SK-N-MC (cell line): ENCODE measurements at regions not wholly inside any gene's neighbourhood (a gene's known extent, or its start where the extent isn't known, plus 50 kb on each side); places are given as distances from the start of the nearest gene placed in this dataset.

Experiments used
- DNase-seq: peaks from one replicate; pipeline ENCODE4 v3.0.0-alpha.2; 2011; ENCODE audit warnings: low read depth, low spot score
- H3K27ac ChIP-seq: fragments of 200-600 bp; sonication (generic); 2 replicates; pipeline ENCODE4 v1.5.1; 2016; ENCODE audit warnings: mixed run types
- H3K36me3 ChIP-seq: fragments of 200-600 bp; sonication (generic); 2 replicates; pipeline ENCODE4 v1.6.1; 2017; ENCODE audit warnings: antibody characterized with exemption, low read length, mixed read lengths; ENCODE audit not compliant: insufficient read depth
- H3K4me3 ChIP-seq: fragments of 200-600 bp; sonication (generic); 2 replicates; pipeline ENCODE4 v1.5.1; 2016
- H3K9ac ChIP-seq: fragments of 200-600 bp; sonication (generic); 2 replicates; pipeline ENCODE4 v1.8.0; 2017; ENCODE audit warnings: mixed run types, mixed read lengths; ENCODE audit not compliant: insufficient read length
- H3K9me3 ChIP-seq: fragments of 200-600 bp; sonication (generic); 2 replicates; pipeline ENCODE4 v1.6.1; 2017; ENCODE audit warnings: low read depth, mild to moderate bottlenecking, antibody characterized with exemption, low read length, moderate library complexity, mixed read lengths
- EZH2 ChIP-seq: fragments of 200-600 bp; sonication (generic); IDR thresholded peaks from one replicate; pipeline ENCODE4 v1.6.1; 2017; ENCODE audit warnings: antibody characterized with exemption
- FOXP2 ChIP-seq: optimal IDR thresholded peaks from 2 replicates; pipeline ENCODE3; 2011; ENCODE audit warnings: mild to moderate bottlenecking, moderate library complexity; ENCODE audit not compliant: insufficient read depth; ENCODE audit errors: extremely low read length, control extremely low read depth
- POLR2AphosphoS5 ChIP-seq: IDR thresholded peaks from 2 replicates; pipeline ENCODE4 v1.6.1; 2012; ENCODE audit warnings: mild to moderate bottlenecking, low read depth, low read length, borderline replicate concordance

DNA sequence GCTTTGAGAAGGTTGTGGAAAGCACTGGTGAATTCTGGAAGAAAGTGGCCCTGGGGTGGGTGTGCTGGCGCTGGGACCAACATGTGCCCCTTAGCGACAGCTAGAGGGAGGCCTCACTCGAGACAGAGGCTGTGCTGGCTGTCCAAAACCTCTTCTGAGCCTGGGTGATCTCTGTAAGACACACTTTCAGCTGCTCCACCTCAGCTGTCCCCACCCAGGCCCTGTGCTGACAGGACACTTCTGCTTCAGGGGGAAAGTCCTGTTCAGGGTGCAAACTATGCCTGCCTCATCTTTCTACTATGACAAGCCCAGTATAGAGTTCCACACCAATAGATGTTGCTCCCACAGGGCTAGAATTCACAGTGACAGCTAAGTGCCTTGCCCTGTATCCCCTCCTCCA lies 426.4 kb downstream of the MED10 start:
- Histone ChIP-seq H3K9me3 (no peaks in the 10 kb centered on the region), H3K27ac (no peak overlapping the region), H3K4me3 (no peak overlapping the region), H3K36me3 (no peaks in the 10 kb centered on the region), H3K9ac (no peak overlapping the region)
- TF ChIP-seq EZH2 (no peak), FOXP2 (no peak), POLR2AphosphoS5 (no peak)
- DNase-seq, result no peak

- no peak for DNase-seq
- TF ChIP-seq EZH2 (no peak), FOXP2 (no peak), POLR2AphosphoS5 (no peak)
- H3K36me3 ChIP-seq, result no peaks in the 10 kb centered on the region
- H3K4me3 ChIP-seq, result no peak overlapping the region
- no peak overlapping the region for H3K9ac ChIP-seq
- no peaks in the 10 kb centered on the region for H3K9me3 ChIP-seq
- no peak overlapping the region for H3K27ac ChIP-seq
Observed at GRCh38 chr5:5950658-5951057, 427.7 kb downstream of the MED10 start.

DNA sequence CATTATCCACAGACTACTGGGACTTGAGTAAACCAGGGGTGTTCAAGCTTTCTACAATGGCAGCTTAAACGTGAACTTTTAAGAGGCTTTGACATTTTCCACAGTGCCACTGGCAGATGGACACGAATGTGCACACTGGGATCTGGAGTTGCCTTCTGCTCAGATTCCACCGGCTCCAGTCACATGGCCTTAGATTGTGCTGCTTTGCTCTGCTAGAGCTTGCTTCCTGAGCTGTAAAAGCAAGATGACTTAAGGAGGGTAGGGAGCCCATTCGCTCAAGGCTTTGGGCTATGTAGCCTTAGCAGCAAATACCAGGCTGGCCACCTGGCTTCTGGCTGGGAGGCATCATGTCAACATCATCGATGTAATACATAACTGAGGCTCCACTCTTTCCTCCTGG lies 436.9 kb downstream of the MED10 start:
- H3K9me3 ChIP-seq, result no peaks in the 10 kb centered on the region
- no peak for TF ChIP-seq FOXP2
- TF ChIP-seq EZH2, result no peak
- no peak for TF ChIP-seq POLR2AphosphoS5
- H3K4me3 ChIP-seq, result no peak overlapping the region
- no peak overlapping the region for H3K27ac ChIP-seq
- no peak overlapping the region for H3K9ac ChIP-seq
- H3K36me3 ChIP-seq, result no peaks in the 10 kb centered on the region
- no peak for DNase-seq

- Histone ChIP-seq H3K9me3 (no peaks in the 10 kb centered on the region), H3K9ac (no peak overlapping the region), H3K4me3 (no peak overlapping the region), H3K27ac (no peak overlapping the region), H3K36me3 (no peaks in the 10 kb centered on the region)
- DNase-seq, result no peak
- TF ChIP-seq FOXP2, result no peak
- no peak for TF ChIP-seq EZH2
- TF ChIP-seq POLR2AphosphoS5, result no peak
Observed at GRCh38 chr5:5939759-5940370, 438.5 kb downstream of the MED10 start.

GRCh38 chr5:5933651-5934050 lies 444.7 kb downstream of the MED10 start:
- TF ChIP-seq FOXP2 (no peak), POLR2AphosphoS5 (no peak), EZH2 (no peak)
- Histone ChIP-seq H3K27ac (no peak overlapping the region), H3K9me3 (no peaks in the 10 kb centered on the region), H3K4me3 (no peak overlapping the region), H3K36me3 (no peaks in the 10 kb centered on the region), H3K9ac (no peak overlapping the region)
- no peak for DNase-seq

DNA sequence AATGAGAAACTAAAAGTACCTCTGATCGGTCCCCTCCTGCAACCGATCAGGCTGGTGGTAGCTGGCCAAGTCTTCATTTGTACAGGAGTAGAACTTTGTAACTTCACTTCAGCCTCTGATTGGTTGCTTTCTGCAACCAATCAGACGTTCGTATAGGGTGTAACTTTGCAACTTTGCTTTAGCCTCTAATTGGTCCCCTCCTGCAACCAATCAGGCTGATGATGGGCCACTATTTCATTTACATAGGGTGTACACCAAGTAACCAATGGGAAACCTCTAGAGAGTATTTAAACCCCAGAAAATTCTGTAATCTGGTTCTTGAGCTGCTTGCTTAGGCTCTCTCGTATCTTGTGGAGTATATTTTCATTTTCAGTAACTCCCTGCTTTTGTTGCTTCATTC lies 445.5 kb downstream of the MED10 start:
- H3K36me3 ChIP-seq, result no peaks in the 10 kb centered on the region
- H3K9ac ChIP-seq, result no peak overlapping the region
- H3K27ac ChIP-seq, result no peak overlapping the region
- no peaks in the 10 kb centered on the region for H3K9me3 ChIP-seq
- TF ChIP-seq POLR2AphosphoS5 (no peak), EZH2 (no peak)
- no peak for DNase-seq
- H3K4me3 ChIP-seq, result no peak overlapping the region

- DNase-seq, result no peak
- H3K4me3 ChIP-seq, result no peak overlapping the region
- TF ChIP-seq POLR2AphosphoS5 (no peak), EZH2 (no peak), FOXP2 (no peak)
- H3K9me3 ChIP-seq, result no peaks in the 10 kb centered on the region
- H3K36me3 ChIP-seq, result no peaks in the 10 kb centered on the region
- no peak overlapping the region for H3K27ac ChIP-seq
- no peak overlapping the region for H3K9ac ChIP-seq
Observed at GRCh38 chr5:5930561-5930960, 447.8 kb downstream of the MED10 start.

DNA sequence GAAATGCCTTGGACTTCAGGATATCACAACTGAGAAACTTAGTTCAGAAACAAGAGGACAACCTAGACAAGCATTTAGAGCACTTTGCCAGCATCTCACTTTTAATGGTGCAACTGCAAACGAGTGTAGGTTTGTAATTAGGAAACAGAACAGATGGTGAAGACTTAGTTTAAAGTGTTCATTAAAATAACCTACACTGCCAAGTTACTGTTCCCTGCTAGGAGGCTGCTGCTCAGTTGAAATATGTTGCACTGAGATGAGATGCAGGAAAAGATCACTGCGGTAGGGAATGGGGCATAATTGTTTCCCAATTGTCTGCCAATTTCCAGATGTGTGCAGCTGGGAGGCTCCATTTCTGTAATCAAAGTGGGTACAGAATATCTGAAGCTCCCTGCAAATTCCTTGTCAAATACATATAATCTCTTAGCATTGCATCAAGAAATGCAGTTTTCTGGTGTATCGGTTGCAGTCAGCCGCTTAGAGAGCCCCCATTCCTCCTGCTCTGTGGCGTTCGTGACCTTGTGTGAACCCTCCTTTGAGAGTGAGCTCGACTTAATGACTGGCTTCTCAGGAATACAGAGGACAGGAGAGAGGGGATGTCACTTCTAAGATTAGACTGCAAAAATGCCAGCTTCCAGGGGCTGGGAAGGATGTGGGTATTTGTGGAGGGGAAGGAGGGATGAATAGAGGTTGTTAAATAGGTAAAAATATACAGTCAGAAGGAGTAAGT lies 448.9 kb downstream of the MED10 start:
- no peak for DNase-seq
- H3K9ac ChIP-seq, result no peak overlapping the region
- no peaks in the 10 kb centered on the region for H3K36me3 ChIP-seq
- H3K4me3 ChIP-seq, result no peak overlapping the region
- TF ChIP-seq EZH2 (no peak), FOXP2 (no peak), POLR2AphosphoS5 (no peak)
- H3K27ac ChIP-seq, result no peak overlapping the region
- H3K9me3 ChIP-seq, result no peaks in the 10 kb centered on the region

GRCh38 chr5:5925191-5925590 lies 453.2 kb downstream of the MED10 start:
- no peak overlapping the region for H3K4me3 ChIP-seq
- no peaks in the 10 kb centered on the region for H3K36me3 ChIP-seq
- TF ChIP-seq EZH2 (no peak), POLR2AphosphoS5 (no peak), FOXP2 (no peak)
- no peaks in the 10 kb centered on the region for H3K9me3 ChIP-seq
- H3K27ac ChIP-seq, result no peak overlapping the region
- no peak overlapping the region for H3K9ac ChIP-seq
- no peak for DNase-seq
